NB4 (cell line): ENCODE measurements at regions not wholly inside any gene's neighbourhood (a gene's known extent, or its start where the extent isn't known, plus 50 kb on each side); places are given as distances from the start of the nearest gene placed in this dataset.

Source experiments
- CTCF ChIP-seq: IDR thresholded peaks from one replicate; pipeline ENCODE4 v1.5.1; 2012; ENCODE audit warnings: low read depth, low read length
- MAX ChIP-seq: IDR thresholded peaks from 2 replicates; pipeline ENCODE4 v1.6.1; 2011; ENCODE audit warnings: low read depth, low read length
- MYC ChIP-seq: IDR thresholded peaks from 2 replicates; pipeline ENCODE4 v1.6.1; 2011; ENCODE audit warnings: low read depth, low read length
- POLR2A ChIP-seq: IDR thresholded peaks from 2 replicates; pipeline ENCODE4 v1.6.1; 2011; ENCODE audit warnings: mild to moderate bottlenecking; ENCODE audit not compliant: insufficient read length; ENCODE audit errors: extremely low read depth

- TF ChIP-seq POLR2A (no peak), MAX (no peak), CTCF (no peak), MYC (no peak)
Observed at GRCh38 chr10:44492678-44493077, 107.8 kb upstream of the CXCL12 start.
